Chondrocyte (in vitro differentiated cells): ENCODE measurements at regions not wholly inside any gene's neighbourhood (a gene's known extent, or its start where the extent isn't known, plus 50 kb on each side); places are given as distances from the start of the nearest gene placed in this dataset.

ENCODE experiments used
- DNase-seq: peaks from one replicate; pipeline ENCODE4 v3.0.0; 2021; ENCODE audit warnings: mixed read lengths, low spot score
- H3K27ac Mint-ChIP-seq: one replicate; pipeline ENCODE4 v1.8.0; 2021; ENCODE audit warnings: mild to moderate bottlenecking, moderate library complexity, mixed read lengths; ENCODE audit not compliant: unreplicated experiment
- H3K27me3 Mint-ChIP-seq: 2 replicates; pipeline ENCODE4 v1.8.0; 2021; ENCODE audit warnings: low read depth, mixed read lengths
- H3K36me3 Mint-ChIP-seq: 2 replicates; pipeline ENCODE4 v1.8.0; 2021; ENCODE audit warnings: low read depth, mixed read lengths
- H3K4me1 Mint-ChIP-seq: 2 replicates; pipeline ENCODE4 v1.8.0; 2021; ENCODE audit warnings: low read depth, mild to moderate bottlenecking, mixed read lengths
- H3K4me3 Mint-ChIP-seq: one replicate; pipeline ENCODE4 v1.8.0; 2021; ENCODE audit warnings: mild to moderate bottlenecking, moderate library complexity, mixed read lengths; ENCODE audit not compliant: unreplicated experiment
- H3K9me3 Mint-ChIP-seq: 2 replicates; pipeline ENCODE4 v1.8.0; 2021; ENCODE audit warnings: low read depth, mixed read lengths
- CTCF ChIP-seq: fragments of 200-600 bp; sonication (generic); IDR thresholded peaks from 2 replicates; pipeline ENCODE4 v1.5.0; 2021; ENCODE audit warnings: antibody characterized with exemption, mild to moderate bottlenecking, moderate library complexity

- TF ChIP-seq CTCF: no peak
- Mint-ChIP-seq H3K27ac (no peak overlapping the region), H3K9me3 (peaks cover 26% of the 10 kb centered on the region), H3K27me3 (no peaks in the 10 kb centered on the region), H3K4me3 (no peak overlapping the region), H3K4me1 (no peaks in the 10 kb centered on the region), H3K36me3 (no peaks in the 10 kb centered on the region)
- DNase-seq: no peak
These were observed 170.7 kb upstream of the IRX1 start for GRCh38 chr5:3424946-3425345.

GRCh38 chr5:3417376-3417943 lies 178.2 kb upstream of the IRX1 start:
- TF ChIP-seq CTCF: no peak
- H3K36me3 Mint-ChIP-seq: no peaks in the 10 kb centered on the region
- no peak for DNase-seq
- no peak overlapping the region for H3K4me3 Mint-ChIP-seq
- no peaks in the 10 kb centered on the region for H3K27me3 Mint-ChIP-seq
- H3K4me1 Mint-ChIP-seq: no peaks in the 10 kb centered on the region
- H3K27ac Mint-ChIP-seq: no peak overlapping the region
- H3K9me3 Mint-ChIP-seq: peaks cover 38% of the 10 kb centered on the region

DNA sequence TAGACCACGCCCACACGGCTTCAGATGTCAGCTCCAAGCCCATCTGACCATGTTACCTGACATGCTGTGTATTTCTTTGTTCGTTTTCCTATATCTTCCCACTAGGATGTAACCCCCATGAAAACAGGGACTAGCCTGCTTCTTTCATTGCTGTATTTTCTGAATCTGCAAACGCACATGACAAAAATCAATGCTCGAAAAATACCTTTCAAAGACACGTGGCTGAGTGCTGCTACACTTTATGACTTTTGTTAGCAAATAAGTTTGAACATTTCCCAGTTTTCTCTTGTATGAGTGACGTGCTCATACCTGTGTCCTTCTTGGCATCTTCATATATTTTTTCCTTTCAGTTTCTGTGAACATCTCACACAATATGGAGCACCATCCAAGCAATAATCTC lies 181.3 kb upstream of the IRX1 start:
- no peak for TF ChIP-seq CTCF
- no peak overlapping the region for H3K4me3 Mint-ChIP-seq
- no peak overlapping the region for H3K27ac Mint-ChIP-seq
- H3K27me3 Mint-ChIP-seq: no peaks in the 10 kb centered on the region
- H3K36me3 Mint-ChIP-seq: no peaks in the 10 kb centered on the region
- no peak for DNase-seq
- no peaks in the 10 kb centered on the region for H3K4me1 Mint-ChIP-seq
- peaks cover 53% of the 10 kb centered on the region for H3K9me3 Mint-ChIP-seq

- DNase-seq: no peak
- no peaks in the 10 kb centered on the region for H3K36me3 Mint-ChIP-seq
- no peak overlapping the region for H3K4me3 Mint-ChIP-seq
- TF ChIP-seq CTCF: no peak
- no peak overlapping the region for H3K27ac Mint-ChIP-seq
- no peaks in the 10 kb centered on the region for H3K27me3 Mint-ChIP-seq
- H3K9me3 Mint-ChIP-seq: peaks cover 43% of the 10 kb centered on the region
- no peaks in the 10 kb centered on the region for H3K4me1 Mint-ChIP-seq
These were observed 183.5 kb upstream of the IRX1 start for GRCh38 chr5:3412146-3412545.

- Mint-ChIP-seq H3K27me3 (no peaks in the 10 kb centered on the region), H3K4me1 (no peaks in the 10 kb centered on the region), H3K36me3 (no peaks in the 10 kb centered on the region), H3K4me3 (no peak overlapping the region), H3K27ac (no peak overlapping the region), H3K9me3 (peaks cover 49% of the 10 kb centered on the region)
- no peak for DNase-seq
- no peak for TF ChIP-seq CTCF
These were observed 184.3 kb upstream of the IRX1 start for GRCh38 chr5:3411363-3411762.
